H1 (cell line): ENCODE measurements at regions not wholly inside any gene's neighbourhood (a gene's known extent, or its start where the extent isn't known, plus 50 kb on each side); places are given as distances from the start of the nearest gene placed in this dataset.

Source experiments
- ATF2 ChIP-seq: IDR thresholded peaks from 2 replicates; pipeline ENCODE4 v1.6.1; 2012; ENCODE audit warnings: low read length, inconsistent platforms
- CREB1 ChIP-seq: IDR thresholded peaks from 2 replicates; pipeline ENCODE4 v1.6.1; 2012; ENCODE audit warnings: inconsistent platforms
- CTCF ChIP-seq, 3 experiments: IDR thresholded peaks; 1 replicate in 2 of 3; 2 replicates in 1 of 3; pipeline versions ENCODE4 v1.5.1 to v1.6.1; 2011; ENCODE audit warnings: low read length in 3 of 3, mild to moderate bottlenecking in 3 of 3, inconsistent platforms in 2 of 3, low read depth in 1 of 3, moderate library complexity in 1 of 3; ENCODE audit not compliant: insufficient read depth in 1 of 3; ENCODE audit errors: control extremely low read depth in 1 of 3
- EP300 ChIP-seq, 2 experiments: IDR thresholded peaks; 1 replicate in 1 of 2; 2 replicates in 1 of 2; pipeline ENCODE4 v1.6.1; 2011 to 2012; ENCODE audit warnings: low read depth in 2 of 2, low read length in 2 of 2, mild to moderate bottlenecking in 2 of 2, borderline replicate concordance in 1 of 2, inconsistent platforms in 1 of 2, moderate library complexity in 1 of 2
- EZH2 ChIP-seq: fragments of 200-600 bp; sonication (generic); IDR thresholded peaks from 2 replicates; pipeline ENCODE4 v1.7.1; 2012; ENCODE audit warnings: low read depth, mild to moderate bottlenecking, moderate library complexity, low read length, inconsistent platforms; ENCODE audit not compliant: severe bottlenecking
- HDAC2 ChIP-seq, 2 experiments: fragments of 300-600 bp in 1 of 2; sonication (generic) in 1 of 2; IDR thresholded peaks; 2 replicates each; pipeline ENCODE4 v1.6.1; 2011 to 2012; ENCODE audit warnings: low read depth in 2 of 2, low read length in 2 of 2, mild to moderate bottlenecking in 2 of 2, moderate library complexity in 2 of 2, borderline replicate concordance in 1 of 2, inconsistent platforms in 1 of 2
- JUN ChIP-seq: IDR thresholded peaks from 2 replicates; pipeline ENCODE4 v1.6.1; 2011; ENCODE audit warnings: low read depth, mild to moderate bottlenecking, improper control_type of control experiment, low read length
- NANOG ChIP-seq: IDR thresholded peaks from 2 replicates; pipeline ENCODE4 v1.6.1; 2011; ENCODE audit warnings: low read length, low read depth, mild to moderate bottlenecking, inconsistent platforms; ENCODE audit not compliant: insufficient read depth, poor library complexity, severe bottlenecking

GRCh38 chr14:101197595-101198397 is 294.3 kb upstream of the RTL1 start:
- no peak for TF ChIP-seq EZH2
- no peak for TF ChIP-seq CREB1
- no peak for TF ChIP-seq HDAC2 (IDR thresholded peaks at IDR 0.05; ENCODE audit: borderline replicate concordance in 1 of 2, low read depth in 2 of 2, low read length in 2 of 2)
- TF ChIP-seq CTCF (IDR thresholded peaks at IDR 0.05; ENCODE audit: control extremely low read depth in 1 of 3, insufficient read depth in 1 of 3, low read depth in 1 of 3, low read length in 3 of 3), result no peak
- TF ChIP-seq JUN, result no peak
- TF ChIP-seq NANOG, result no peak
- no peak for TF ChIP-seq EP300 (IDR thresholded peaks at IDR 0.05; ENCODE audit: borderline replicate concordance in 1 of 2, low read depth in 2 of 2, low read length in 2 of 2)
- TF ChIP-seq ATF2, result no peak
